ENCODE measurements at regions not wholly inside any gene's neighbourhood (a gene's known extent, or its start where the extent isn't known, plus 50 kb on each side); places are given as distances from the start of the nearest gene placed in this dataset.

DNA sequence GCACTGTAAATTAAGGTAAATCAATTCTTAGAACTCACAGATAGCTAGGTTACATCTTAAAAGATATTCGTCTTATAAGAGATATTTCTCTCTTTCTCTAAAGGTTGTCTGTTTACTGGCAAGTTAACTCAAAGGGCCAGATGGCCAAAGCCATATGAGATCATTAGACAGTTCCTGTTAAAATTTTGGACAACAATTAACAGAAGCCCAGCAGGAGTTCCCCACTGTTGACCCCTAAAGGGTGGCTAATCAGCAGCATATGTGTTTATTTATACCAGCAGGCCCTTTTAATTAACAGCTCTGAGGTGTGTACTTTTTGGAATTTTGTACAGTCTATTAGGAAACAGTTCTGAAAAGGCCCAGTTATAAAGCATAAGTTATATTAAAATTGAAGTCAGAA is 245.8 kb downstream of the LIG4 start:
- TF ChIP-seq, protein P1, sequence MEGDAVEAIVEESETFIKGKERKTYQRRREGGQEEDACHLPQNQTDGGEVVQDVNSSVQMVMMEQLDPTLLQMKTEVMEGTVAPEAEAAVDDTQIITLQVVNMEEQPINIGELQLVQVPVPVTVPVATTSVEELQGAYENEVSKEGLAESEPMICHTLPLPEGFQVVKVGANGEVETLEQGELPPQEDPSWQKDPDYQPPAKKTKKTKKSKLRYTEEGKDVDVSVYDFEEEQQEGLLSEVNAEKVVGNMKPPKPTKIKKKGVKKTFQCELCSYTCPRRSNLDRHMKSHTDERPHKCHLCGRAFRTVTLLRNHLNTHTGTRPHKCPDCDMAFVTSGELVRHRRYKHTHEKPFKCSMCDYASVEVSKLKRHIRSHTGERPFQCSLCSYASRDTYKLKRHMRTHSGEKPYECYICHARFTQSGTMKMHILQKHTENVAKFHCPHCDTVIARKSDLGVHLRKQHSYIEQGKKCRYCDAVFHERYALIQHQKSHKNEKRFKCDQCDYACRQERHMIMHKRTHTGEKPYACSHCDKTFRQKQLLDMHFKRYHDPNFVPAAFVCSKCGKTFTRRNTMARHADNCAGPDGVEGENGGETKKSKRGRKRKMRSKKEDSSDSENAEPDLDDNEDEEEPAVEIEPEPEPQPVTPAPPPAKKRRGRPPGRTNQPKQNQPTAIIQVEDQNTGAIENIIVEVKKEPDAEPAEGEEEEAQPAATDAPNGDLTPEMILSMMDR (IDR thresholded peaks at IDR 0.05; ENCODE audit: unreplicated experiment) = no peak
- H3K4me1 Mint-ChIP-seq (ENCODE audit: insufficient read depth, unreplicated experiment) = no peaks in the 10 kb centered on the region
- H3K4me3 Mint-ChIP-seq (ENCODE audit: unreplicated experiment) = no peak overlapping the region
- DNase-seq (ENCODE audit: unreplicated experiment) = no peak
- BruUV-seq (replicated peaks) = no TSS peak
- H3K9me3 Mint-ChIP-seq (ENCODE audit: unreplicated experiment) = peaks cover 7% of the 10 kb centered on the region
- H3K27me3 Mint-ChIP-seq (ENCODE audit: insufficient read depth, unreplicated experiment) = no peaks in the 10 kb centered on the region
- no peak overlapping the region for H3K27ac Mint-ChIP-seq (ENCODE audit: low read depth, unreplicated experiment)
- intact Hi-C loops (cut with micrococcal nuclease) = no loop called here
- ChIA-PET CTCF (no interaction called here), POLR2A (interaction anchor here (0.6 kb wide), 1 partner anchor 410 kb away, joined by 3 read pairs; no protein-coding TSS in a partner anchor)
- H3K36me3 Mint-ChIP-seq (ENCODE audit: insufficient read depth, unreplicated experiment) = no peaks in the 10 kb centered on the region

DNA sequence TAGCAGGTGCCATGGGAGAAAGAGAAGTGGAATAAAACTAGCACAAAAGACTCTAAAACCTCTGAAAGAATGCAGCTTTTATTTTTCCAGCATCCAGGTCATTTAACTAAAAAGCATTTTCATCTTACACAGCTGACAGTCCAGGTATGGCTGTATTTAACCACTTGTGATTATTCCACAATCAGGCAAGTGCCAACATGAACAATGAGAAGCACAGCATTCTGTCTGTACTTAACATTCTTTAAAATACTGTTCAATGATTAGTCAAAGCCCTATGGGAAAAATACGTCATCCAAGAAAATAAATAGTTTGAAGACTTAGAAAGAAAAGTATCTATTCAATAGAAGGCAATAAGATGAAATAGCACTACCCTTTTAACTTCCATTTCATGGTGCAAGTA is 246.9 kb downstream of the LIG4 start:
- TF ChIP-seq, protein P1 (IDR thresholded peaks at IDR 0.05; ENCODE audit: unreplicated experiment) = no peak
- CTCF ChIA-PET = no interaction called here
- Mint-ChIP-seq H3K9me3 (ENCODE audit: unreplicated experiment) (peaks cover 18% of the 10 kb centered on the region), H3K4me3 (ENCODE audit: unreplicated experiment) (no peak overlapping the region), H3K27me3 (ENCODE audit: insufficient read depth, unreplicated experiment) (no peaks in the 10 kb centered on the region), H3K4me1 (ENCODE audit: insufficient read depth, unreplicated experiment) (no peaks in the 10 kb centered on the region), H3K27ac (ENCODE audit: low read depth, unreplicated experiment) (no peak overlapping the region), H3K36me3 (ENCODE audit: insufficient read depth, unreplicated experiment) (no peaks in the 10 kb centered on the region)
- intact Hi-C loops (cut with micrococcal nuclease) = no loop called here
- POLR2A ChIA-PET = no interaction called here
- DNase-seq (ENCODE audit: unreplicated experiment) = peak; percentile 7
- no TSS peak for BruUV-seq (replicated peaks)

DNA sequence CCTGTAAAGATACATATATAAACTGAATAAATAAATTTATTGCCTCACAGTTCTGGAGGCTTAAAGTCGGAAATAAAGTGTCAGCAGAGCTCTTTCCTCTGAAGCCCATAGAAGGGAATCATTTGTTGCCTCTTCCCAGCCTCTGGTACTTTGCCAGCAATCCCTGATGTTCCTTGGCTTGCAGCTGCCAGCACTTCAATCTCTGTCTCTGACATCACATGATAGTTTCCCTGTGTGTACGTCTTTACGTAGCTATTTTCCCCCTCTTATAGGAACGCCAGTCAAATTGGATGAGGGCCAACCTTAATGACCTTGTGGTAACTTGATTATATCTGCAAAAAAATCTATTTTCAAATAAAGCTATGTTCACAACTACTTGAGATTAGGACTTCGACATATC is 250.9 kb downstream of the LIG4 start:
- no TSS peak for BruUV-seq (replicated peaks)

DNA sequence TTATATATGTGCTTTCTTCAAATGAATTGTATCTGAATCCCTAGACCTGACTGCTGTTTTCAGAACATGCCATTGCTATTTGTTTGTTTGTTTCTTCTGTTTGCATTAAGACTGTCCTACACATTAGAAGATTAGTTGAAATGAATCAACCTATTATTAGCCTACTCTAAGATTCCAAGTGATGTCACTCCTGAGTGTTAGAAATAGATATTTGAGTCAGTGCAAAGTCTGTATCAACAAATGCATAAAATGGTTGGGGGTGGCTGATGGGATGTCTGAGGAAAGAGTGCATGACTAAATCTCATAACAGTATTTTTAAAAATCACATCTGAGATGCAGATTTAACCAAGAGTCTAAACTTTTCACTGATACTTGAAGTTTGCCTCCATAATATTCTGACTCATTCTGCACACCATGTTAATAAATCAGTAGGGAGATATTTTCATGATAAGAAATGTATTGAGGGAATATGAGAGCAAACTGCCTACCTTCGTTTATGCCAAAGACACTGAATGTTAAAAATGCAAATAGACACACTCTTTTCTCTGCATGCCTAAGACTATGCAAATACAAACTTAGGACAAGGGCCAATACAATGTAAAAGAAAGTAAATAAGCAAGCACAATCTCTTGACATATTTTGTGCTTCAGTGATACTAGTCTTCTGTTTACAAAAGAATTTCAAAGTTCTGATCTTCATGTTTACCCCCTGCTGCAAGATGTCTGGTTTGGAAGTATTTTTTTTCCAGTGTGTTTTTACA is 253.3 kb downstream of the LIG4 start:
- Mint-ChIP-seq H3K9me3 (ENCODE audit: unreplicated experiment) (peaks cover 32% of the 10 kb centered on the region), H3K27me3 (ENCODE audit: insufficient read depth, unreplicated experiment) (no peaks in the 10 kb centered on the region), H3K27ac (ENCODE audit: low read depth, unreplicated experiment) (no peak overlapping the region), H3K4me1 (ENCODE audit: insufficient read depth, unreplicated experiment) (no peaks in the 10 kb centered on the region), H3K4me3 (ENCODE audit: unreplicated experiment) (no peak overlapping the region), H3K36me3 (ENCODE audit: insufficient read depth, unreplicated experiment) (no peaks in the 10 kb centered on the region)
- no peak for DNase-seq (ENCODE audit: unreplicated experiment)
- ChIA-PET POLR2A (no interaction called here), CTCF (no interaction called here)
- BruUV-seq (replicated peaks) = no TSS peak
- TF ChIP-seq, protein P1 (IDR thresholded peaks at IDR 0.05; ENCODE audit: unreplicated experiment) = no peak
- intact Hi-C loops (cut with micrococcal nuclease) = no loop called here

More for the DNA sequence above, 250.9 kb downstream of the LIG4 start:
- H3K4me1 Mint-ChIP-seq (ENCODE audit: insufficient read depth, unreplicated experiment) = no peaks in the 10 kb centered on the region
- POLR2A ChIA-PET = no interaction called here
- TF ChIP-seq, protein P1 (IDR thresholded peaks at IDR 0.05; ENCODE audit: unreplicated experiment) = no peak
- DNase-seq (ENCODE audit: unreplicated experiment) = no peak
- H3K9me3 Mint-ChIP-seq (ENCODE audit: unreplicated experiment) = peaks cover 32% of the 10 kb centered on the region
- no peaks in the 10 kb centered on the region for H3K36me3 Mint-ChIP-seq (ENCODE audit: insufficient read depth, unreplicated experiment)
- H3K4me3 Mint-ChIP-seq (ENCODE audit: unreplicated experiment) = no peak overlapping the region
- H3K27ac Mint-ChIP-seq (ENCODE audit: low read depth, unreplicated experiment) = no peak overlapping the region
- CTCF ChIA-PET = interaction anchor here (0.7 kb wide), 1 partner anchor 184 kb away, joined by 3 read pairs; no protein-coding TSS in a partner anchor
- intact Hi-C loops (cut with micrococcal nuclease) = no loop called here
- no peaks in the 10 kb centered on the region for H3K27me3 Mint-ChIP-seq (ENCODE audit: insufficient read depth, unreplicated experiment)

Measured in MCF 10A (cell line).